NCI-H748 (cell line): ENCODE measurements at regions not wholly inside any gene's neighbourhood (a gene's known extent, or its start where the extent isn't known, plus 50 kb on each side); places are given as distances from the start of the nearest gene placed in this dataset.

Experiments used
- DNase-seq: peaks from one replicate; lab custom pipeline; 2025; ENCODE audit not compliant: unreplicated experiment; lab: John Stamatoyannopoulos, UW

GRCh38 chr13:105956921-105957320, 578.5 kb downstream of the EFNB2 start:
- no peak for DNase-seq

- DNase-seq, result peak; percentile 15
Measured at GRCh38 chr13:105952973-105953290, 582.5 kb downstream of the EFNB2 start.

GRCh38 chr13:105952233-105952972, 583.1 kb downstream of the EFNB2 start:
- DNase-seq, result no peak

GRCh38 chr13:105948143-105948542, 587.3 kb downstream of the EFNB2 start:
- no peak for DNase-seq

GRCh38 chr13:105940882-105941281, 594.6 kb downstream of the EFNB2 start:
- DNase-seq, result no peak

GRCh38 chr13:105937451-105937850, 598.0 kb downstream of the EFNB2 start:
- DNase-seq, result no peak

GRCh38 chr13:105936816-105937215, 598.6 kb downstream of the EFNB2 start:
- DNase-seq, result no peak

GRCh38 chr13:105929505-105929904, 606.0 kb downstream of the EFNB2 start:
- no peak for DNase-seq

GRCh38 chr13:105928901-105929300, 606.6 kb downstream of the EFNB2 start:
- no peak for DNase-seq

GRCh38 chr13:105928048-105928447, 607.4 kb downstream of the EFNB2 start:
- DNase-seq, result no peak

- no peak for DNase-seq
Measured at GRCh38 chr13:105925496-105925895, 610.0 kb downstream of the EFNB2 start.

GRCh38 chr13:105921711-105922110, 613.8 kb downstream of the EFNB2 start:
- no peak for DNase-seq

- no peak for DNase-seq
Measured at GRCh38 chr13:105920370-105920769, 615.1 kb downstream of the EFNB2 start.

- peak; percentile 9 for DNase-seq
Measured at GRCh38 chr13:105918842-105919741, 616.4 kb downstream of the EFNB2 start.

- no peak for DNase-seq
Measured at GRCh38 chr13:105915146-105915850, 620.2 kb downstream of the EFNB2 start.

- no peak for DNase-seq
Measured at GRCh38 chr13:105914291-105915036, 621.0 kb downstream of the EFNB2 start.

- no peak for DNase-seq
Measured at GRCh38 chr13:105908586-105908985, 626.9 kb downstream of the EFNB2 start.

GRCh38 chr13:105907319-105908019, 628.0 kb downstream of the EFNB2 start:
- DNase-seq, result no peak

- DNase-seq, result no peak
Measured at GRCh38 chr13:105906746-105907145, 628.7 kb downstream of the EFNB2 start.

GRCh38 chr13:105904034-105904742, 631.3 kb downstream of the EFNB2 start:
- DNase-seq, result peak; percentile 16
